GM12878 (cell line): ENCODE measurements at regions not wholly inside any gene's neighbourhood (a gene's known extent, or its start where the extent isn't known, plus 50 kb on each side); places are given as distances from the start of the nearest gene placed in this dataset.

ENCODE experiments used
- CEBPB ChIP-seq, 2 experiments: fragments of 150-350 bp in 1 of 2; IDR thresholded peaks; 2 replicates each; pipeline ENCODE4 v1.6.1; 2012 to 2014; ENCODE audit warnings: low read depth in 2 of 2, low read length in 2 of 2, borderline replicate concordance in 1 of 2, inconsistent platforms in 1 of 2
- E4F1 ChIP-seq: fragments of 450-650 bp; IDR thresholded peaks from 2 replicates; pipeline ENCODE4 v1.6.1; 2018; ENCODE audit warnings: borderline replicate concordance, mild to moderate bottlenecking; ENCODE audit not compliant: partially characterized antibody
- EP300 ChIP-seq, 2 experiments: fragments of 150-350 bp in 1 of 2; IDR thresholded peaks; 2 replicates each; pipeline ENCODE4 v1.6.1; 2011 to 2012; ENCODE audit warnings: low read depth in 2 of 2, low read length in 2 of 2, borderline replicate concordance in 1 of 2, improper control_type of control experiment in 1 of 2, inconsistent platforms in 1 of 2; ENCODE audit not compliant: control insufficient read depth in 1 of 2
- ESRRA ChIP-seq: IDR thresholded peaks from 2 replicates; pipeline ENCODE4 v1.6.1; 2012; ENCODE audit warnings: mild to moderate bottlenecking, low read length, improper control_type of control experiment
- GATAD2B ChIP-seq: fragments of 450-650 bp; conservative IDR thresholded peaks from 2 replicates; pipeline ENCODE4 v1.6.1; 2017; ENCODE audit warnings: low read depth, mild to moderate bottlenecking, moderate library complexity
- LARP7 ChIP-seq: fragments of 450-650 bp; IDR thresholded peaks from 2 replicates; pipeline ENCODE4 v1.6.1; 2017; ENCODE audit warnings: mild to moderate bottlenecking
- PML ChIP-seq: IDR thresholded peaks from 2 replicates; pipeline ENCODE4 v1.6.1; 2012; ENCODE audit warnings: low read length, inconsistent platforms
- POLR2A ChIP-seq: IDR thresholded peaks from 2 replicates; pipeline ENCODE4 v1.6.1; 2011; ENCODE audit warnings: low read depth, mild to moderate bottlenecking, low read length
- PRDM15 ChIP-seq: fragments of 450-650 bp; formaldehyde crosslinking; IDR thresholded peaks from 2 replicates; pipeline ENCODE4 v1.4.0; 2020; ENCODE audit warnings: mild to moderate bottlenecking, moderate library complexity
- RCOR1 ChIP-seq: conservative IDR thresholded peaks from 2 replicates; pipeline ENCODE4 v1.6.1; 2012; ENCODE audit warnings: low read depth, low read length, improper control_type of control experiment
- SMAD5 ChIP-seq: IDR thresholded peaks from 2 replicates; pipeline ENCODE4 v1.6.1; 2016; ENCODE audit warnings: antibody characterized with exemption, low read depth
- YBX1 ChIP-seq: fragments of 450-650 bp; IDR thresholded peaks from 2 replicates; pipeline ENCODE4 v1.6.1; 2016; ENCODE audit warnings: antibody characterized with exemption
- ZBTB33 ChIP-seq: fragments of 450-650 bp; IDR thresholded peaks from 2 replicates; pipeline ENCODE4 v1.6.1; 2017; ENCODE audit warnings: mild to moderate bottlenecking
- ZNF384 ChIP-seq: IDR thresholded peaks from 2 replicates; pipeline ENCODE4 v1.6.1; 2012; ENCODE audit warnings: low read depth, mild to moderate bottlenecking, low read length, improper control_type of control experiment, borderline replicate concordance
- ZSCAN29 ChIP-seq: fragments of 450-650 bp; IDR thresholded peaks from 2 replicates; pipeline ENCODE4 v1.6.1; 2017; ENCODE audit warnings: mild to moderate bottlenecking, moderate library complexity

GRCh38 chr5:7050986-7051385, 337.8 kb downstream of the TENT4A start (continued):
- TF ChIP-seq PRDM15 (no peak), SMAD5 (no peak), CEBPB (IDR thresholded peaks at IDR 0.05; ENCODE audit: borderline replicate concordance in 1 of 2, low read depth in 2 of 2, low read length in 2 of 2) (no peak), ESRRA (no peak), PML (no peak), YBX1 (no peak), ZSCAN29 (no peak), RCOR1 (no peak), E4F1 (no peak), LARP7 (no peak), EP300 (IDR thresholded peaks at IDR 0.05; ENCODE audit: borderline replicate concordance in 1 of 2, control insufficient read depth in 1 of 2, low read depth in 2 of 2, low read length in 2 of 2) (no peak), GATAD2B (no peak), ZNF384 (no peak), POLR2A (no peak), ZBTB33 (no peak)
